Testis (tissue), 2 donors: ENCODE measurements at regions not wholly inside any gene's neighbourhood (a gene's known extent, or its start where the extent isn't known, plus 50 kb on each side); places are given as distances from the start of the nearest gene placed in this dataset.

Experiments used
- DNase-seq: peaks from one replicate; pipeline ENCODE4 v3.0.0-alpha.2; 2019
- H3K27ac ChIP-seq, 2 donors: fragments of 200-600 bp; sonication (generic); one replicate each; pipeline ENCODE4 v1.5.1; 2019
- H3K27me3 ChIP-seq: fragments of 200-600 bp; sonication (generic); one replicate; pipeline ENCODE4 v1.5.1; 2019
- H3K36me3 ChIP-seq: fragments of 200-600 bp; sonication (generic); one replicate; pipeline ENCODE4 v1.5.1; 2017; ENCODE audit warnings: low read depth; ENCODE audit errors: missing control alignments
- H3K4me1 ChIP-seq: fragments of 200-600 bp; sonication (generic); one replicate; pipeline ENCODE4 v1.5.1; 2019
- H3K4me3 ChIP-seq, 2 donors: fragments of 200-600 bp; sonication (generic); one replicate each; pipeline ENCODE4 v1.5.1; 2017 to 2019
- H3K9me3 ChIP-seq: fragments of 200-600 bp; sonication (generic); one replicate; pipeline ENCODE4 v1.5.1; 2017
- CTCF ChIP-seq, 3 experiments: fragments of 450-650 bp in 2 of 3; fragments of 200-600 bp in 1 of 3; sonication (generic) in 1 of 3; IDR thresholded peaks; one replicate each; pipeline ENCODE4 v1.5.1; 2016 to 2019; ENCODE audit warnings: antibody characterized with exemption in 3 of 3, mild to moderate bottlenecking in 2 of 3, moderate library complexity in 1 of 3
- POLR2A ChIP-seq: fragments of 450-650 bp; IDR thresholded peaks from one replicate; pipeline ENCODE4 v1.6.1; 2017; ENCODE audit warnings: antibody characterized with exemption, mild to moderate bottlenecking, moderate library complexity
- WGBS, 2 donors: methylation state at CpG; one replicate each; pipeline ENCODE4 v1.1.5; 2018; 5-methylcytosine and 5-hydroxymethylcytosine counted together
- intact Hi-C: fragments of 100-400 bp; cut with DNase I; formaldehyde crosslinking; loops from one replicate; pipeline ENCODE4 v1.15.1; 2023; ENCODE audit warnings: low total_unique reads

GRCh38 chr1:102365071-102365470, 368.3 kb upstream of the OLFM3 start:
- no peak overlapping the region for H3K27ac ChIP-seq
- TF ChIP-seq POLR2A (no peak), CTCF (IDR thresholded peaks at IDR 0.05) (no peak)
- no peaks in the 10 kb centered on the region for H3K9me3 ChIP-seq
- H3K4me1 ChIP-seq = no peaks in the 10 kb centered on the region
- H3K27me3 ChIP-seq = no peaks in the 10 kb centered on the region
- DNase-seq = no peak
- intact Hi-C loops = no loop called here
- no peak overlapping the region for H3K4me3 ChIP-seq
- H3K36me3 ChIP-seq = no peaks in the 10 kb centered on the region
- WGBS, 2 donors = 94 to 95% methylated on average over 3 of the region's 3 CpGs

- no peaks in the 10 kb centered on the region for H3K36me3 ChIP-seq
- H3K4me1 ChIP-seq = no peaks in the 10 kb centered on the region
- WGBS, 2 donors = 86 to 90% methylated on average over 5 of the region's 5 CpGs
- H3K4me3 ChIP-seq = no peak overlapping the region
- intact Hi-C loops = no loop called here
- no peak overlapping the region for H3K27ac ChIP-seq
- no peaks in the 10 kb centered on the region for H3K9me3 ChIP-seq
- H3K27me3 ChIP-seq = no peaks in the 10 kb centered on the region
- TF ChIP-seq CTCF (IDR thresholded peaks at IDR 0.05) (no peak), POLR2A (no peak)
- no peak for DNase-seq
Measured at GRCh38 chr1:102336602-102337001, 339.9 kb upstream of the OLFM3 start.

- H3K9me3 ChIP-seq = no peaks in the 10 kb centered on the region
Measured at GRCh38 chr1:102318104-102318806, 321.5 kb upstream of the OLFM3 start.

GRCh38 chr1:102315096-102315495, 318.4 kb upstream of the OLFM3 start:
- Histone ChIP-seq H3K27ac (no peak overlapping the region), H3K4me1 (no peaks in the 10 kb centered on the region), H3K36me3 (no peaks in the 10 kb centered on the region), H3K27me3 (no peaks in the 10 kb centered on the region), H3K9me3 (no peaks in the 10 kb centered on the region), H3K4me3 (no peak overlapping the region)
- no peak for DNase-seq
- intact Hi-C loops = no loop called here
- TF ChIP-seq POLR2A (no peak), CTCF (IDR thresholded peaks at IDR 0.05) (no peak)

More at GRCh38 chr1:102318104-102318806, 321.5 kb upstream of the OLFM3 start:
- Histone ChIP-seq H3K27ac (no peak overlapping the region), H3K4me1 (no peaks in the 10 kb centered on the region), H3K36me3 (no peaks in the 10 kb centered on the region), H3K4me3 (no peak overlapping the region), H3K27me3 (no peaks in the 10 kb centered on the region)
- WGBS, 2 donors = 87 to 88% methylated on average over 4 of the region's 4 CpGs
- DNase-seq = no peak
- no peak for TF ChIP-seq POLR2A
- TF ChIP-seq CTCF (IDR thresholded peaks at IDR 0.05) = no peak
- intact Hi-C loops = no loop called here

- no peak for DNase-seq
- intact Hi-C loops = no loop called here
- Histone ChIP-seq H3K27ac (no peak overlapping the region), H3K4me1 (no peaks in the 10 kb centered on the region), H3K27me3 (no peaks in the 10 kb centered on the region), H3K36me3 (no peaks in the 10 kb centered on the region), H3K9me3 (no peaks in the 10 kb centered on the region), H3K4me3 (no peak overlapping the region)
- 93 to 97% methylated on average over 3 of the region's 3 CpGs for WGBS, 2 donors
- no peak for TF ChIP-seq CTCF (IDR thresholded peaks at IDR 0.05)
Measured at GRCh38 chr1:102296116-102296515, 299.4 kb upstream of the OLFM3 start.
